ENCODE measurements at regions not wholly inside any gene's neighbourhood (a gene's known extent, or its start where the extent isn't known, plus 50 kb on each side); places are given as distances from the start of the nearest gene placed in this dataset.
"Not testable (repeated sequence)": the region's sequence is repeated elsewhere in the genome, so short reads cannot be mapped to it uniquely, and the experiment has no call there.

- TF ChIP-seq BACH2 (CRISPR knock-in tag; IDR thresholded peaks at IDR 0.05; ENCODE audit: borderline replicate concordance); RARB (CRISPR knock-in tag; IDR thresholded peaks at IDR 0.05); ZFP30 (CRISPR knock-in tag; IDR thresholded peaks at IDR 0.05); PPARA (CRISPR knock-in tag; IDR thresholded peaks at IDR 0.05; ENCODE audit: borderline replicate concordance); PATZ1 (CRISPR knock-in tag; IDR thresholded peaks at IDR 0.05; ENCODE audit: borderline replicate concordance); ARNTL (CRISPR knock-in tag; IDR thresholded peaks at IDR 0.05; ENCODE audit: borderline replicate concordance, low read depth); TSHZ2 (CRISPR knock-in tag; IDR thresholded peaks at IDR 0.05): not testable (repeated sequence)
Observed at GRCh38 chr15:56540570-56540969, 75.6 kb upstream of the MNS1 start.

Data from SK-N-SH treated with all-trans-retinoic acid at 6 μM for 48 hours (cell line).